Stimulated activated CD4-positive, alpha-beta T cell treated with anti-CD3 and anti-CD28 coated beads, Interleukin-4, amount 100 ng/mL, for 4 hours (primary cell): ENCODE measurements at regions not wholly inside any gene's neighbourhood (a gene's known extent, or its start where the extent isn't known, plus 50 kb on each side); places are given as distances from the start of the nearest gene placed in this dataset.

ENCODE experiments used
- DNase-seq, 2 experiments: peaks; one replicate each; pipeline ENCODE4 v3.0.0-alpha.2; 2020

- no peak for DNase-seq
These were observed 316.8 kb upstream of the KLF12 start for GRCh38 chr13:74450964-74451363.

DNA sequence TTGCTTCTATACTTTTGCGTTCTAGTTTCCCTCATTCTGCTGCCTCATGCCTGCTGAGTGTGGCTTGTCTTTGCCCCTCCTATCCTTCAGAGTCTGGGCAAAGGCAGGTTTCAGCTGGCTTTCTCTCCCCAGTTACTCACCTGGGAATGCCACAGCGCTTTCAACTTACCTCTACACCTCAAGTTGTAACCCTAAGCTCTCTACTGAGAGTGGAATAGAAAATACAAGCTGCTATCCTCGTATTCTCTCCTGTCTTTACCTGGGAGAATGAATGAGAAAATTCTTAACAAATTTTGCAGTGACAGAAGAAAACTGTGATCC, 316.3 kb upstream of the KLF12 start:
- DNase-seq = no peak

GRCh38 chr13:74449811-74450524, 315.8 kb upstream of the KLF12 start:
- DNase-seq = no peak

DNA sequence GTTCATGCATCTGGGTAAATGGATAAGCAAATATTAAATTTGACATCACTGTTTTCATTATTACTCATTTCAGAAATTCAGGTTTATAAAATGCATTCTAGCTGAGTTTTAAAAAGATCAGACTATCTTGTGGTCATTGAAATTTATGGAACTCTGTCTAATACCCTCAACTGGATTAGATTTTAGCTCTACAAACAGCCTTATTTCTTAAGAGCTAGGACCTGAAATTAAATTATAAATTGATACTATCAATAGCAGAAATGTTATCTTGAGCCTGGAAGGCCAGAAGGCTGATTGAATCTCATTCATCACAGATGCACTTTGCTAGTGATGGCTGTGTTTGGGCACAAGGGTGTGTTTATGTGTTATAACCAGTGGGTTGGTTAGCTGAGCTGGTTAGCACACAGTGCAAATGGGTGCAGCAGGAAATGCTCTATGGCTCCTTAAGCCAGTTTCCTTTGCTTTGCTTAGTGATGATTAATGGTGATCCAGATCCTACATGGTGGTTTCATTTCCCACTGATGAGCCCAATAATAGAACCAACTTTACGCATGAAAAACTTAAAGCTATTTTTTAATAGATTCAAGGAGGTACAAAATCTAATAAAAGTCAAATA, 310.8 kb upstream of the KLF12 start:
- DNase-seq = no peak

GRCh38 chr13:74444161-74444571, 310.0 kb upstream of the KLF12 start:
- no peak for DNase-seq

GRCh38 chr13:74443631-74444030, 309.4 kb upstream of the KLF12 start:
- DNase-seq = no peak

GRCh38 chr13:74442751-74443150, 308.5 kb upstream of the KLF12 start:
- DNase-seq = no peak

- no peak for DNase-seq
These were observed 304.7 kb upstream of the KLF12 start for GRCh38 chr13:74438901-74439300.

GRCh38 chr13:74434782-74435181, 300.6 kb upstream of the KLF12 start:
- DNase-seq = no peak

- DNase-seq = no peak
These were observed 290.3 kb upstream of the KLF12 start for GRCh38 chr13:74424455-74424854.

- DNase-seq = no peak
These were observed 289.2 kb upstream of the KLF12 start for GRCh38 chr13:74423434-74423833.

- no peak for DNase-seq
These were observed 280.3 kb upstream of the KLF12 start for GRCh38 chr13:74414458-74414857.

- no peak for DNase-seq
These were observed 279.3 kb upstream of the KLF12 start for GRCh38 chr13:74413482-74413881.

DNA sequence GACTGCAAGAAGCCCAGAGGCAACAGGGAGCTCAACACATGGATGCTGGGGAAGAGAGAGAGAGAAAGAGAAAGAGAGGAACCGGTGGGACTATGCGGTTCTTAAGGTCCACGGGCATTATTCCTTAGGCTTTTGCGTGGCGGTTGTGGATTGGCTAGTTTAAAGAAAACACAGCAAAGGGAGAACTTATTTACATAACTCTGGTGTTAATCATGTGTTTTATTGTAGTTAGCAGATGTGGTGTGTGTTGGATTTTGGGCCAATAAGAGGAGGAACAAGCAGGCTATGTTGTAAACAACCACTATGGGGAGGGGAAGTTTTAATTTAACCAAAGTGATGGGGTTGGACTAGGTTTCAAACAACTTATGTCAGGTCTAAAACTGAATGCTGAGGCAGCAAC, 275.3 kb upstream of the KLF12 start:
- DNase-seq = no peak

DNA sequence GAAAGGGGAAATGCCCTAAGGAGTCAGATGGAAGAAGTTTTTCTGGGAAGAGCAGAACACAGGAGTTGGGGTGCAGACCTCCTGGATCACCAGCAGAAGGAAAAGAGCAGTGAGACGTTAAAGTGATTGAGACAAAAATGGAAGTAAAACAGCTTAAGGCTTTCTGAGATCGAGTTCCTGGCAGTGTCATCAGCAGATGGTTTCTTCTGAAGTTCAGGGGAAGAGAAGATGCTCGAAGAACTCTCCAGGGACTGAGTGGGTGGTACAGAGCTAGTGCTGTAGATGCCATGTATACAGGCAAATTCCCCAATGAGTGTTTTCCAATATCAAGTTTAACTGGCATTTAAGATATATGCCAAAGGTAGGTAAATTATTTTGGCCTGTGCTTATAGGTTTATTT, 272.2 kb upstream of the KLF12 start:
- no peak for DNase-seq

DNA sequence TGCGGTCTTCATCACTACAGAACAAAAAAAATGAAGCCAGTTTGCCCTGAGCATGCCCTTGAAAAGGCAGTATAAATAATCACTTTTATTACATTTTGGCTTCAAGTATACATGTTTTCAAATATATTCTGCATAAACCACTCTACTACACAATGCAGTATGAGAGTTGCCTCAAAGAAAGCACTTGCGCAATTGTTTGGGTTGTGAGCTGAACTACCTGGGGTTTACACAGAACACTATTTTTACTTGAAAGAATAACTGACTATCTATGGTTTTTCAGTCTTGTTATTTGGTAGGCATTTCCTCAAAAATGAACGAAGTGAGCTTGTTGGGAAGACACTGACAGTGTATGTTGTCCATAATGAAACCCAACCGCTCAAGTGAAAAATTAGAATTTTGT, 264.4 kb upstream of the KLF12 start:
- DNase-seq = no peak

DNA sequence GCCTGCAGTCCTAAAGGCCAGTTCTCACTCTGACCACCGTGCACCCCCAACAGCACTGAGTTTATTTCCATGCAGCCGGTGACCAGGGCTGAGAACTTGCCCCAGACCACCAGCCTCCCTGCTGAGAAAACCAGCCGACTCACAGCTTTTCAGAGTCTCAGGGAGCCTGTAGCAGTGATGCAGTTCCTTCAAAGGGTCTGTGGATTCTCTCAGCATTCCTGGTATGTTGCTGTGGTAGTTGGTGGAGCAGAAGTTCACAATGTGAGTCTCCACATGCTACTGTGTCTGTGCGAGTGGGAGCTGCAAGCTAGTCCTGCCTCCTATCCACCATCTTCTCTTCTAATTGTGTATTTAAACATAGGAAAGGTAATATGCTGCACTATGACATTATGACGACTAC, 254.9 kb upstream of the KLF12 start:
- no peak for DNase-seq

DNA sequence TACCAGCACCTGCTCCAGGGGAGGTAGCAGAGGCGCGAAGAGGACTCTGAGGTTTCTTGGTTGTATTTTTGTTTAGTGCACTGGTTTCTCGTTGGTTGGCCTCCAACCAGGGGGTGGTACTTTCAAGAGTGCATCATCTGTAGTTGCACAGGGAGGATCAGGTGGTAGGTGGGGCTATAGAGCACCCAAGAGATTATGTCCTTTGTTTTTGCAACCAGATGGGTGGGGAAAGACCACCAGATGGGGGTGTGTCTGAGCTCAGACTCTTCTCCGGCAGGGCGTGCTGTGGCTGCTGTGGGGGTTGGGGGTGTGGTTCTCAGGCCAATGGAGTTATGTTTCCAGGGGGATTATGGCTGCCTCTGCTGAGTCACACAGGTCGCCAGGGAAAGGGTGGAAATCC, 254.4 kb upstream of the KLF12 start:
- no peak for DNase-seq

GRCh38 chr13:74372511-74372910, 238.3 kb upstream of the KLF12 start:
- DNase-seq = no peak

DNA sequence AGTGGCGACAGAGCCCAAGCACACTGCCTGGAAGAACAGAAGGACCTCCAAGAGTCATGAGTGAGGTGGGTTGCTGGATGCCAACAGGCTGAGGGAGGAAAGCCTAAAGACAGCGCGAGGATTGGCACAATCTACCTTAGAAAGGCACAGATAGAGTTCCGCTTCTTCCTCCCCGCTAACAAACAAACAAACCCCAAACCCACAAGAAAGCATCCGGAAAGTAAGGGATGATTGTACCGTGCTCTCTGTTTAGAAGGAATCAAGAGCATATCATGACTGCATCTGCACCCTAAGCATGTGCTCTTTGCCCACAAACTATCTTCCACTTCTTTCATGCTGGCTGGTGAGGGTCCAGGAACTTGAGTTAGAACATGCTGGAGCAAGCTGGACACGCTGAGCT, 233.0 kb upstream of the KLF12 start:
- DNase-seq = no peak

DNA sequence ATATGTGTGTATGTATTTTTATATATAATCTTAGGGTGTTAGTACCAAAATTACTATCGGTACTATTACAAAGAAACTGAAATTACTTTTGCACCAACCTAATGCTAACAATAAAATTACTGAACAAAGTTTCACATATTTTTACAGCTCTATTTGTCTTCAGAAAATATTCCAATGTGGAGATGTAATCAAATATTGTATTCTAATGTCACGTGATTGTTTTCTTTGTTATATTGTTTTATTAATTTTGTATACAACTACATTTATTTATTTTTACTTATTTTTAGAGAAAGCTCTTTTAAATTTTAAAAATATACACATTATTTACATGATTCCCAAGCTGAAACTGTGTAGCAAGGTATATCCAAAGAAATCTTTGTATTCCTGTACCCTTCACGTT, 227.1 kb upstream of the KLF12 start:
- DNase-seq = no peak

GRCh38 chr13:74346960-74347359, 212.8 kb upstream of the KLF12 start:
- no peak for DNase-seq

DNA sequence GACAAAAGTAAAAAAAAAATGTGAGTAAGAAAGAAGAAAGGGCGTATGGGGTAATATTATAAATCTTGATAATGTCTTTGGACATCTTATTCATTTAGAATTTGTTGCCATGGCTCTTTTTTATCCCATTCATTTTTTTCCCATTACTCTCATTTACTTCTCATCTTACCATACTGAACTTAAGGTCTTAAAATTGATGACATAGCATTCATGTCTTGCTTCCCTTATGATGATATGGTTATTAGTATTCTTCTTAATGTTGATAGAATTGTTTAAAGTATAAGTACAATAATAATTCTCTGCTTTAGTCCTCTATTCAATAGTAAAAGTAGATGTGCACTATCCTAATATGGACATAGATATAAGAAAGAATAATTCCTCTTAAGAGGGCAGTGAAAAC, 204.1 kb upstream of the KLF12 start:
- DNase-seq = no peak

DNA sequence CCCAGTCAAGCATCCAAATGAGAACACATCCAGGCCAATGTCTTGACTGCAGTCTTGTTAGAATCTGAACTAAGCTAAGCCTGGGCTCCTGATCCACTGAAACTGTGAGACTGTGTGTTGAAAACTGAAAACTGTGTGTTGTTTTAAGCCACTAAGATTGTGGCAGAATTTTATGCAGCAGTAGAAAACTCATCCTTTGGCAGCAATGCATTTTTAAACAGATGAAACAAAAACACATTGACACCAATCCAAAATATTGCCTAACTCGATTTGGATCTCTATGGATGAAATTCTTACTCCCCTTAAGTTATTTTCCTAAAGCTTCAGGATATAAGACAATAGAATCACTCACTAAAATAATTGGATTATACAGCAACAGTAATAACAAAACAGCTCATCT, 202.3 kb upstream of the KLF12 start:
- no peak for DNase-seq

DNA sequence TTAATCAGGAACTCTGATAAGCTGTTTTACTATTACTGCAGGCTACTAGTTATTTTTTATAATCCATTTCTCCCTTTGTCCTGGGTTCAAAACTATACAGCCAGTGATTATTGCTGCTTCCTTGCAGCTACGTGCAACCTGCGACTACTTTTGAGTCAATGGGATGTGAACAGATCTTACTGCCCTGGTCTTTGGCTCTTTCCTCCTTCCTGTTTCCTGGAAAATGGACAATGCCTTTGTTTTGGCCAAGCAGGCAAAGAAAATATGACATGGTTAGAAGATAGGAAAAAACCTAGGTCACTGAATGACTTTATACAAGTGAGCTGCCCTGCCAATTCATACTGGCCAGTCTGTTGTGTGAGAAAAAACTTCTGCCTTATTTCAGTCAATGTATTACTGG, 201.2 kb upstream of the KLF12 start:
- DNase-seq = no peak
